HepG2 (cell line): ENCODE measurements at regions not wholly inside any gene's neighbourhood (a gene's known extent, or its start where the extent isn't known, plus 50 kb on each side); places are given as distances from the start of the nearest gene placed in this dataset.
"Not testable (repeated sequence)": the region's sequence is repeated elsewhere in the genome, so short reads cannot be mapped to it uniquely, and the experiment has no call there.

Source experiments
- ATAC-seq: fragments of 200-7000 bp; cut with Tn5 transposase; 3 replicates; pipeline ENCODE4 v1.9.1; 2020; ENCODE audit warnings: mild to moderate bottlenecking, moderate library complexity
- BruUV-seq: library from RNA; stranded (reverse); fragments of 400-500 nt; replicated peaks from 2 replicates; lab custom pipeline; 2021; lab: Mats Ljungman, UMichigan
- CTCF ChIA-PET: fragments of 300-600 bp; formaldehyde crosslinking; extraction: SDS; loops from one replicate; lab custom pipeline; 2021; ENCODE audit warnings: low total read pairs, inconsistent platforms, low intra/inter-chr PET ratio; lab: Yijun Ruan, JAX
- POLR2A ChIA-PET: fragments of 350-600 bp; sonication (Branson Sonifier 250); formaldehyde crosslinking; loops from one replicate; lab custom pipeline; 2020; ENCODE audit warnings: antibody characterized with exemption, inconsistent platforms; lab: Yijun Ruan, JAX
- DNase-seq: peaks from one replicate; pipeline ENCODE4 v3.0.0-alpha.2; 2015; ENCODE audit warnings: low spot score
- FAIRE-seq: peaks from 3 replicates; lab custom pipeline; 2011; peaks lifted over from hg19 to GRCh38; lab: Jason Lieb, UNC
- H2AFZ ChIP-seq: one replicate; pipeline ENCODE4 v1.6.1; 2011; ENCODE audit warnings: low read length, inconsistent platforms
- H3K27ac ChIP-seq: fragments of 300-600 bp; 3 replicates; pipeline ENCODE4 v1.8.0; 2011; ENCODE audit warnings: mixed run types, mild to moderate bottlenecking, mixed read lengths, low read length, inconsistent platforms; ENCODE audit not compliant: insufficient read depth; ENCODE audit errors: extremely low read length
- H3K27me3 ChIP-seq, 2 experiments: fragments of 200-600 bp in 1 of 2; 2 replicates in 1 of 2; 3 replicates in 1 of 2; pipeline versions ENCODE4 v1.6.0 to v1.8.0; 2011; ENCODE audit warnings: low read length in 2 of 2, mild to moderate bottlenecking in 2 of 2, moderate library complexity in 2 of 2, inconsistent platforms in 1 of 2; ENCODE audit not compliant: insufficient read depth in 2 of 2, control insufficient read depth in 1 of 2
- H3K36me3 ChIP-seq, 2 experiments: fragments of 200-600 bp in 1 of 2; replicated peaks in 1 of 2; 2 replicates in 1 of 2; 3 replicates in 1 of 2; pipeline versions ENCODE4 v1.5.1 to v1.8.0; 2011; ENCODE audit warnings: low read length in 2 of 2, inconsistent platforms in 1 of 2; ENCODE audit not compliant: insufficient read depth in 2 of 2, control insufficient read depth in 1 of 2
- H3K4me1 ChIP-seq: 2 replicates; pipeline ENCODE4 v1.5.1; 2012; ENCODE audit warnings: low read length, inconsistent platforms; ENCODE audit not compliant: insufficient read depth
- H3K4me2 ChIP-seq: 2 replicates; pipeline ENCODE4 v1.6.0; 2011; ENCODE audit warnings: low read depth, low read length, inconsistent platforms
- H3K4me3 ChIP-seq, 3 experiments: fragments of 200-600 bp in 1 of 3; sonication (generic), shearing (Covaris generic) in 1 of 3; replicated peaks in 1 of 3; 2 replicates each; pipeline ENCODE4 v1.5.1; 2011 to 2016; ENCODE audit warnings: low read length in 3 of 3, inconsistent platforms in 2 of 3, low read depth in 2 of 3, mild to moderate bottlenecking in 2 of 3, control low read depth in 1 of 3, mixed read lengths in 1 of 3; ENCODE audit not compliant: insufficient read depth in 1 of 3
- H3K79me2 ChIP-seq: one replicate; pipeline ENCODE4 v1.6.1; 2011; ENCODE audit warnings: low read length, inconsistent platforms; ENCODE audit not compliant: insufficient read depth
- H3K9ac ChIP-seq: 2 replicates; pipeline ENCODE4 v1.6.0; 2011; ENCODE audit warnings: mild to moderate bottlenecking, low read depth, low read length, inconsistent platforms; ENCODE audit not compliant: insufficient read depth
- H3K9me3 ChIP-seq: 2 replicates; pipeline ENCODE4 v1.5.1; 2012; ENCODE audit warnings: mild to moderate bottlenecking, low read length
- H4K20me1 ChIP-seq: 2 replicates; pipeline ENCODE4 v1.6.0; 2011; ENCODE audit warnings: inconsistent platforms, mild to moderate bottlenecking, low read length, moderate library complexity; ENCODE audit not compliant: insufficient read depth
- WGBS: methylation state at CpG from one replicate; pipeline ENCODE4 v1.1.6; 2017; ENCODE audit warnings: low lambda C conversion rate; 5-methylcytosine and 5-hydroxymethylcytosine counted together
- in situ Hi-C: cut with HindIII; loops from 2 replicates; pipeline ENCODE4 v1.10.0; 2017; ENCODE audit warnings: low pct_unique_long_range_greater_than_20kb; ENCODE audit not compliant: extremely low pct_ligation_motif_present
- intact Hi-C: fragments of 100-400 bp; cut with micrococcal nuclease; formaldehyde crosslinking; loops from one replicate; pipeline ENCODE4 v1.10.0; 2022; ENCODE audit not compliant: unreplicated experiment

DNA sequence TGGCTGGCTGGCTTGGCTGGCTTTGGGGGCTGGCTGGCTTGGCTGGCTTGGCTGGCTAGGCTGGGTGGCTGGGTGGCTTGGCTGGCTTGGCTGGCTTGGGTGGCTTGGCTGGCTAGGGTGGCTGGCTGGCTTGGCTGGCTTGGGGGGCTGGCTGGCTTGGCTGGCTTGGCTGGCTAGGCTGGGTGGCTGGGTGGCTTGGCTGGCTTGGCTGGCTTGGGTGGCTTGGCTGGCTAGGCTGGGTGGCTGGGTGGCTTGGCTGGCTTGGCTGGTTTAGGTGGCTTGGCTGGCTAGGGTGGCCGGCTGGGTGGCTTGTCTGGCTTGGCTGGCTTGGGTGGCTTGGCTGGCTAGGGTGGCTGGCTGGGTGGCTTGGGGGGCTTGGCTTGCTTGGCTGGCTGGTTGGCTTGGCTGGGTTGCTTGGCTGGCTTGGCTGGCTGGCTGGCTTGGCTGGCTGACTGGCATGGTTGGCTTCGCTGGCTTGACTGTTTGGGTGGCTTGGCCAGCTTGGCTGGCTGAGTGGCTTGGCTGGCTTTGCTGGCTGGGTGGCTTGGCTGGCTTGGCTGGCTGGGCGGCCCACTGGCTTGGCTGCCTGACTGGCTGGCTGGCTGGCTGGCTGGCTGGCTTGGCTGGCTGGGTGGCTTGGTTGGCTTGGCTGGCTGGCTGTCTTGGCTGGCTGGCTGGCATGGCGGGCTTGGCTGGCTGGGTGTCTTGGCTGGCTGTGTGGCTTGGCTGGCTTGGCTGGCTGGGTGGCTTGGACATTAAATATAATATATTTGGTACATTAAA, 246.3 kb upstream of the POTEB2 start:
- H3K36me3 ChIP-seq, H3K4me3 ChIP-seq, H3K4me2 ChIP-seq, BruUV-seq, H3K9me3 ChIP-seq, H3K79me2 ChIP-seq, intact Hi-C loops, H4K20me1 ChIP-seq, H2AFZ ChIP-seq, DNase-seq, CTCF ChIA-PET, in situ Hi-C loops, H3K4me1 ChIP-seq, POLR2A ChIA-PET, FAIRE-seq, H3K9ac ChIP-seq, ATAC-seq, H3K27ac ChIP-seq, H3K27me3 ChIP-seq: not testable (repeated sequence)
- 0% methylated on average over 1 of the region's 4 CpGs for WGBS

GRCh38 chr15:21111861-21112260, 245.7 kb upstream of the POTEB2 start:
- DNase-seq, H3K9ac ChIP-seq, H3K4me2 ChIP-seq, ATAC-seq, H3K27me3 ChIP-seq, H3K36me3 ChIP-seq, in situ Hi-C loops, POLR2A ChIA-PET, H4K20me1 ChIP-seq, H3K9me3 ChIP-seq, H2AFZ ChIP-seq, FAIRE-seq, H3K4me1 ChIP-seq, BruUV-seq, H3K79me2 ChIP-seq, H3K4me3 ChIP-seq, H3K27ac ChIP-seq, intact Hi-C loops, CTCF ChIA-PET: not testable (repeated sequence)
- WGBS = 14% methylated on average over 1 of the region's 2 CpGs

- H3K36me3 ChIP-seq, H3K9me3 ChIP-seq, H4K20me1 ChIP-seq, H3K27me3 ChIP-seq, FAIRE-seq, H3K4me3 ChIP-seq, intact Hi-C loops, H3K79me2 ChIP-seq, BruUV-seq, H2AFZ ChIP-seq, H3K27ac ChIP-seq, POLR2A ChIA-PET, DNase-seq, H3K4me2 ChIP-seq, H3K9ac ChIP-seq, CTCF ChIA-PET, ATAC-seq, in situ Hi-C loops, H3K4me1 ChIP-seq: not testable (repeated sequence)
- WGBS = no CpG with 5 or more reads among the region's 4 CpGs
Measured at GRCh38 chr15:21111172-21111571, 245.1 kb upstream of the POTEB2 start.

GRCh38 chr15:21110187-21110804, 244.2 kb upstream of the POTEB2 start:
- H3K9ac ChIP-seq, H3K27ac ChIP-seq, BruUV-seq, intact Hi-C loops, H2AFZ ChIP-seq, FAIRE-seq, CTCF ChIA-PET, in situ Hi-C loops, H3K27me3 ChIP-seq, H3K4me1 ChIP-seq, H3K36me3 ChIP-seq, H3K4me3 ChIP-seq, H3K79me2 ChIP-seq, H4K20me1 ChIP-seq, H3K4me2 ChIP-seq, POLR2A ChIA-PET, H3K9me3 ChIP-seq, DNase-seq: not testable (repeated sequence)
- peak; percentile 40 for ATAC-seq
- 18% methylated on average over 3 of the region's 5 CpGs for WGBS
